IMR-90 (cell line): ENCODE measurements at regions not wholly inside any gene's neighbourhood (a gene's known extent, or its start where the extent isn't known, plus 50 kb on each side); places are given as distances from the start of the nearest gene placed in this dataset.

Experiments
- ATAC-seq: fragments of 200-7000 bp; cut with Tn5 transposase; 2 replicates; pipeline ENCODE4 v1.9.1; 2020; ENCODE audit warnings: low read depth, mild to moderate bottlenecking, moderate library complexity
- BruUV-seq: library from RNA; stranded (reverse); fragments of 400-500 nt; replicated peaks from 2 replicates; lab custom pipeline; 2021; lab: Mats Ljungman, UMichigan
- CTCF ChIA-PET: fragments of 300-600 bp; formaldehyde crosslinking; extraction: SDS; loops from one replicate; lab custom pipeline; 2021; ENCODE audit warnings: antibody characterized with exemption; lab: Yijun Ruan, JAX
- POLR2A ChIA-PET: fragments of 300-600 bp; sonication (Branson Sonifier 250); formaldehyde crosslinking; loops from one replicate; lab custom pipeline; 2022; ENCODE audit warnings: antibody characterized with exemption; ENCODE audit not compliant: unreplicated experiment; lab: Charles Lee
- DNase-seq: peaks from one replicate; pipeline ENCODE4 v3.0.0; 2013
- H2AFZ ChIP-seq: replicated peaks from 2 replicates; pipeline ENCODE3; 2013; ENCODE audit warnings: low read length, mild to moderate bottlenecking; ENCODE audit not compliant: poor library complexity
- H2AK5ac ChIP-seq: 2 replicates; pipeline ENCODE4 v1.6.1; 2013; ENCODE audit warnings: low read depth, low read length, inconsistent platforms
- H2AK9ac ChIP-seq: replicated peaks from 2 replicates; pipeline ENCODE3; 2013; ENCODE audit warnings: mild to moderate bottlenecking, low read depth, low read length, moderate library complexity; ENCODE audit not compliant: poor library complexity
- H2BK120ac ChIP-seq: 2 replicates; pipeline ENCODE4 v1.6.1; 2013; ENCODE audit warnings: low read depth, low read length, inconsistent platforms
- H2BK15ac ChIP-seq: 3 replicates; pipeline ENCODE4 v1.6.1; 2013; ENCODE audit warnings: low read depth, low read length, inconsistent platforms
- H2BK20ac ChIP-seq: 2 replicates; pipeline ENCODE4 v1.6.1; 2013; ENCODE audit warnings: low read depth, mild to moderate bottlenecking, inconsistent platforms, low read length, moderate library complexity
- H2BK5ac ChIP-seq: 2 replicates; pipeline ENCODE4 v1.6.1; 2013; ENCODE audit warnings: mild to moderate bottlenecking, low read depth, low read length, inconsistent platforms; ENCODE audit not compliant: poor library complexity, severe bottlenecking
- H3K14ac ChIP-seq: replicated peaks from 2 replicates; pipeline ENCODE4 v1.6.1; 2013; ENCODE audit warnings: low read depth, low read length, inconsistent platforms
- H3K18ac ChIP-seq: 2 replicates; pipeline ENCODE4 v1.6.1; 2013; ENCODE audit warnings: low read depth, low read length, control low read depth
- H3K23ac ChIP-seq: 2 replicates; pipeline ENCODE4 v1.6.1; 2013; ENCODE audit warnings: low read depth, low read length, inconsistent platforms
- H3K27ac ChIP-seq: 2 replicates; pipeline ENCODE4 v1.5.1; 2013; ENCODE audit warnings: mild to moderate bottlenecking, control low read depth, low read length; ENCODE audit not compliant: insufficient read depth
- H3K27me3 ChIP-seq: 2 replicates; pipeline ENCODE4 v1.6.1; 2013; ENCODE audit warnings: low read length; ENCODE audit not compliant: control insufficient read depth, insufficient read depth
- H3K36me3 ChIP-seq: 2 replicates; pipeline ENCODE4 v1.6.1; 2013; ENCODE audit warnings: low read length, mixed read lengths; ENCODE audit not compliant: control insufficient read depth, insufficient read depth
- H3K4ac ChIP-seq: 2 replicates; pipeline ENCODE4 v1.6.1; 2013; ENCODE audit warnings: low read depth, low read length, inconsistent platforms
- H3K4me1 ChIP-seq: 2 replicates; pipeline ENCODE4 v1.6.1; 2013; ENCODE audit warnings: low read length, mixed read lengths; ENCODE audit not compliant: control insufficient read depth, insufficient read depth
- H3K4me2 ChIP-seq: 2 replicates; pipeline ENCODE4 v1.6.1; 2013; ENCODE audit warnings: low read depth, mild to moderate bottlenecking, control low read depth, low read length, moderate library complexity
- H3K4me3 ChIP-seq: 2 replicates; pipeline ENCODE4 v1.5.1; 2013; ENCODE audit warnings: low read depth, mild to moderate bottlenecking, control low read depth, low read length, moderate library complexity; ENCODE audit not compliant: insufficient read depth
- H3K56ac ChIP-seq: 2 replicates; pipeline ENCODE4 v1.6.1; 2013; ENCODE audit warnings: low read length, inconsistent platforms; ENCODE audit not compliant: insufficient read depth; ENCODE audit errors: extremely low read depth
- H3K79me1 ChIP-seq, 2 experiments: 2 replicates each; pipeline ENCODE4 v1.6.1; 2013; ENCODE audit warnings: low read length in 2 of 2, inconsistent platforms in 1 of 2, low read depth in 1 of 2
- H3K9ac ChIP-seq: 2 replicates; pipeline ENCODE4 v1.6.1; 2013; ENCODE audit warnings: low read depth, low read length, control low read depth
- H3K9me1 ChIP-seq: 2 replicates; pipeline ENCODE4 v1.6.1; 2013; ENCODE audit warnings: low read length, inconsistent platforms; ENCODE audit not compliant: insufficient read depth
- H3K9me3 ChIP-seq: 2 replicates; pipeline ENCODE4 v1.6.1; 2013; ENCODE audit warnings: low read length; ENCODE audit not compliant: control insufficient read depth, insufficient read depth
- H4K20me1 ChIP-seq: 2 replicates; pipeline ENCODE4 v1.6.1; 2013; ENCODE audit warnings: low read length, inconsistent platforms; ENCODE audit not compliant: insufficient read depth
- H4K5ac ChIP-seq: 2 replicates; pipeline ENCODE4 v1.6.1; 2013; ENCODE audit warnings: mild to moderate bottlenecking, low read depth, low read length, control low read depth
- H4K8ac ChIP-seq, 2 experiments: 2 replicates each; pipeline ENCODE4 v1.6.1; 2013; ENCODE audit warnings: low read depth in 2 of 2, low read length in 2 of 2, control low read depth in 1 of 2, inconsistent platforms in 1 of 2
- H4K91ac ChIP-seq: 2 replicates; pipeline ENCODE4 v1.6.1; 2013; ENCODE audit warnings: low read depth, low read length, inconsistent platforms; ENCODE audit not compliant: insufficient read depth
- BHLHE40 ChIP-seq: fragments of 150-350 bp; IDR thresholded peaks from 2 replicates; pipeline ENCODE4 v1.6.1; 2016; ENCODE audit warnings: mild to moderate bottlenecking, low read depth, low read length
- CEBPB ChIP-seq: IDR thresholded peaks from 2 replicates; pipeline ENCODE4 v1.6.1; 2012; ENCODE audit warnings: low read depth, low read length, improper control_type of control experiment
- CHD1 ChIP-seq: IDR thresholded peaks from 2 replicates; pipeline ENCODE4 v1.6.1; 2012; ENCODE audit warnings: low read depth, low read length, improper control_type of control experiment
- ELK1 ChIP-seq: fragments of 150-350 bp; IDR thresholded peaks from 2 replicates; pipeline ENCODE4 v1.6.1; 2016; ENCODE audit warnings: low read depth, mild to moderate bottlenecking, low read length, moderate library complexity, borderline replicate concordance
- FOS ChIP-seq: fragments of 150-350 bp; IDR thresholded peaks from 2 replicates; pipeline ENCODE4 v1.6.1; 2016; ENCODE audit warnings: low read depth, low read length
- MAFK ChIP-seq: IDR thresholded peaks from 2 replicates; pipeline ENCODE4 v1.6.1; 2012; ENCODE audit warnings: low read depth, low read length, improper control_type of control experiment
- MAZ ChIP-seq: IDR thresholded peaks from 2 replicates; pipeline ENCODE4 v1.6.1; 2012; ENCODE audit warnings: low read depth, mild to moderate bottlenecking, low read length, improper control_type of control experiment, moderate library complexity, borderline replicate concordance
- MXI1 ChIP-seq: IDR thresholded peaks from 2 replicates; pipeline ENCODE4 v1.6.1; 2012; ENCODE audit warnings: low read depth, mild to moderate bottlenecking, low read length, moderate library complexity, borderline replicate concordance
- NFE2L2 ChIP-seq: fragments of 150-350 bp; IDR thresholded peaks from 2 replicates; pipeline ENCODE4 v1.6.1; 2016; ENCODE audit warnings: low read depth, mild to moderate bottlenecking, low read length
- POLR2A ChIP-seq: IDR thresholded peaks from 2 replicates; pipeline ENCODE4 v1.6.1; 2012; ENCODE audit warnings: mild to moderate bottlenecking, low read depth, low read length
- RAD21 ChIP-seq: IDR thresholded peaks from 2 replicates; pipeline ENCODE4 v1.6.1; 2012; ENCODE audit warnings: low read length, improper control_type of control experiment
- RCOR1 ChIP-seq: IDR thresholded peaks from 2 replicates; pipeline ENCODE4 v1.6.1; 2012; ENCODE audit warnings: mild to moderate bottlenecking, low read length, improper control_type of control experiment; ENCODE audit not compliant: insufficient replicate concordance
- RFX5 ChIP-seq: IDR thresholded peaks from 2 replicates; pipeline ENCODE4 v1.8.0; 2012; ENCODE audit warnings: low read depth, mild to moderate bottlenecking, low read length, moderate library complexity
- SMC3 ChIP-seq: fragments of 150-350 bp; IDR thresholded peaks from 2 replicates; pipeline ENCODE4 v1.6.1; 2016; ENCODE audit warnings: low read depth, mild to moderate bottlenecking, antibody characterized with exemption, low read length, moderate library complexity
- USF2 ChIP-seq: fragments of 150-350 bp; IDR thresholded peaks from 2 replicates; pipeline ENCODE4 v1.6.1; 2017; ENCODE audit warnings: mild to moderate bottlenecking, antibody characterized with exemption, low read length, low read depth
- WGBS, 2 experiments: methylation state at CpG; one replicate each; pipeline versions ENCODE4 v1.1.5 to v1.1.7; 2013; ENCODE audit warnings: missing lambda C conversion rate in 2 of 2; ENCODE audit not compliant: insufficient read length in 1 of 2; ENCODE audit errors: extremely low coverage in 2 of 2; 5-methylcytosine and 5-hydroxymethylcytosine counted together
- dilution Hi-C: fragments of 300-500 bp; cut with HindIII; formaldehyde crosslinking; loops from one replicate; pipeline ENCODE4 v1.14.3; 2018; ENCODE audit warnings: low sequenced_read_pairs; ENCODE audit not compliant: unreplicated experiment
- in situ Hi-C: fragments of 300-500 bp; cut with MboI; formaldehyde crosslinking; loops from 3 replicates; pipeline ENCODE4 v1.14.3; 2019; ENCODE audit warnings: low sequenced_read_pairs, inconsistent platforms, mixed read lengths
- intact Hi-C: fragments of 100-400 bp; cut with micrococcal nuclease; formaldehyde crosslinking; loops from 2 replicates; pipeline ENCODE4 v1.10.0; 2022
- TF ChIP-seq, protein P1 (sequence below): conservative IDR thresholded peaks from 2 replicates; pipeline ENCODE4 v1.5.1; 2012; ENCODE audit warnings: mild to moderate bottlenecking, low read depth, low read length, improper control_type of control experiment

GRCh38 chr4:162871990-162872389, 294.7 kb downstream of the NAF1 start:
- Histone ChIP-seq H3K18ac (no peak overlapping the region), H3K27ac (no peak overlapping the region), H3K56ac (no peak overlapping the region), H2BK5ac (no peak overlapping the region), H2BK120ac (no peak overlapping the region), H4K91ac (no peak overlapping the region), H2AK5ac (no peak overlapping the region), H4K5ac (no peak overlapping the region), H3K79me1 (no peaks in the 10 kb centered on the region), H3K4me2 (no peak overlapping the region), H3K23ac (no peak overlapping the region), H3K9me1 (no peaks in the 10 kb centered on the region), H3K4ac (no peak overlapping the region), H2AK9ac (no peak overlapping the region), H3K9me3 (peaks cover 5% of the 10 kb centered on the region), H3K36me3 (no peaks in the 10 kb centered on the region), H3K14ac (no peak overlapping the region), H3K9ac (no peak overlapping the region), H2BK15ac (no peak overlapping the region), H3K4me3 (no peak overlapping the region), H3K27me3 (no peaks in the 10 kb centered on the region), H2BK20ac (no peak overlapping the region), H3K4me1 (no peaks in the 10 kb centered on the region), H4K20me1 (no peaks in the 10 kb centered on the region), H2AFZ (no peak overlapping the region), H4K8ac (no peak overlapping the region)
- no TSS peak for BruUV-seq
- intact Hi-C loops = no loop called here
- CTCF ChIA-PET = no interaction called here
- TF ChIP-seq RFX5 (no peak), FOS (no peak), NFE2L2 (no peak), POLR2A (no peak), MAFK (no peak), CHD1 (no peak), CEBPB (no peak), MXI1 (no peak), RAD21 (no peak), USF2 (no peak), SMC3 (no peak), ELK1 (no peak), RCOR1 (no peak), MAZ (no peak), BHLHE40 (no peak)
- TF ChIP-seq, protein P1, sequence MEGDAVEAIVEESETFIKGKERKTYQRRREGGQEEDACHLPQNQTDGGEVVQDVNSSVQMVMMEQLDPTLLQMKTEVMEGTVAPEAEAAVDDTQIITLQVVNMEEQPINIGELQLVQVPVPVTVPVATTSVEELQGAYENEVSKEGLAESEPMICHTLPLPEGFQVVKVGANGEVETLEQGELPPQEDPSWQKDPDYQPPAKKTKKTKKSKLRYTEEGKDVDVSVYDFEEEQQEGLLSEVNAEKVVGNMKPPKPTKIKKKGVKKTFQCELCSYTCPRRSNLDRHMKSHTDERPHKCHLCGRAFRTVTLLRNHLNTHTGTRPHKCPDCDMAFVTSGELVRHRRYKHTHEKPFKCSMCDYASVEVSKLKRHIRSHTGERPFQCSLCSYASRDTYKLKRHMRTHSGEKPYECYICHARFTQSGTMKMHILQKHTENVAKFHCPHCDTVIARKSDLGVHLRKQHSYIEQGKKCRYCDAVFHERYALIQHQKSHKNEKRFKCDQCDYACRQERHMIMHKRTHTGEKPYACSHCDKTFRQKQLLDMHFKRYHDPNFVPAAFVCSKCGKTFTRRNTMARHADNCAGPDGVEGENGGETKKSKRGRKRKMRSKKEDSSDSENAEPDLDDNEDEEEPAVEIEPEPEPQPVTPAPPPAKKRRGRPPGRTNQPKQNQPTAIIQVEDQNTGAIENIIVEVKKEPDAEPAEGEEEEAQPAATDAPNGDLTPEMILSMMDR = no peak
- POLR2A ChIA-PET = no interaction called here
- in situ Hi-C loops = no loop called here
- 60% methylated on average over 1 of the region's 4 CpGs; no CpG with 5 or more reads in 1 of the 2 experiments for WGBS, 2 experiments
- dilution Hi-C loops = no loop called here
- DNase-seq (no peak), ATAC-seq (no peak)
